ENCODE measurements at regions not wholly inside any gene's neighbourhood (a gene's known extent, or its start where the extent isn't known, plus 50 kb on each side); places are given as distances from the start of the nearest gene placed in this dataset.
A peak's percentile ranks its signal among the peaks of the same experiment; 100 is the strongest.

GRCh38 chr11:103650330-103650729, 386.1 kb upstream of the DDI1 start:
- ChIA-PET CTCF (no interaction called here), POLR2A (no interaction called here)
- TF ChIP-seq BHLHE40 (IDR thresholded peaks at IDR 0.05; ENCODE audit: borderline replicate concordance) (no peak), TARDBP (IDR thresholded peaks at IDR 0.05) (no peak), SP1 (IDR thresholded peaks at IDR 0.05) (no peak), SUZ12 (IDR thresholded peaks at IDR 0.05) (no peak), FOXM1 (IDR thresholded peaks at IDR 0.05; ENCODE audit: borderline replicate concordance) (no peak), L3MBTL2 (conservative IDR thresholded peaks at IDR 0.05) (no peak), FOXK2 (IDR thresholded peaks at IDR 0.05) (no peak), FOXA1 (IDR thresholded peaks at IDR 0.05) (no peak), CTBP1 (IDR thresholded peaks at IDR 0.05; ENCODE audit: borderline replicate concordance) (no peak), LEF1 (IDR thresholded peaks at IDR 0.05; ENCODE audit: borderline replicate concordance) (no peak), ELF4 (IDR thresholded peaks at IDR 0.05) (no peak), ZNF384 (IDR thresholded peaks at IDR 0.05) (no peak)
- DNase-seq (ENCODE audit: extremely low spot score): no peak

- CTCF ChIA-PET: no interaction called here
- POLR2A ChIA-PET: no interaction called here
- no peak for TF ChIP-seq ARNT (IDR thresholded peaks at IDR 0.05)
- no peak for TF ChIP-seq TARDBP (IDR thresholded peaks at IDR 0.05)
- TF ChIP-seq FOXK2 (IDR thresholded peaks at IDR 0.05): no peak
- TF ChIP-seq L3MBTL2 (conservative IDR thresholded peaks at IDR 0.05): no peak
- TF ChIP-seq BHLHE40 (IDR thresholded peaks at IDR 0.05; ENCODE audit: borderline replicate concordance): no peak
- no peak for TF ChIP-seq SUZ12 (IDR thresholded peaks at IDR 0.05)
- no peak for TF ChIP-seq SP1 (IDR thresholded peaks at IDR 0.05)
- no peak for TF ChIP-seq NFRKB (IDR thresholded peaks at IDR 0.05)
- TF ChIP-seq PKNOX1 (IDR thresholded peaks at IDR 0.05): no peak
- DNase-seq (ENCODE audit: extremely low spot score): no peak
Observed at GRCh38 chr11:103651341-103651998, 385.0 kb upstream of the DDI1 start.

GRCh38 chr11:103652013-103652412, 384.4 kb upstream of the DDI1 start:
- CTCF ChIA-PET: no interaction called here
- no peak for DNase-seq (ENCODE audit: extremely low spot score)
- no peak for TF ChIP-seq NFRKB (IDR thresholded peaks at IDR 0.05)
- POLR2A ChIA-PET: no interaction called here

- POLR2A ChIA-PET: no interaction called here
- no peak for TF ChIP-seq HDGF (IDR thresholded peaks at IDR 0.05; ENCODE audit: borderline replicate concordance)
- no peak for TF ChIP-seq L3MBTL2 (conservative IDR thresholded peaks at IDR 0.05)
- no peak for TF ChIP-seq SUZ12 (IDR thresholded peaks at IDR 0.05)
- TF ChIP-seq BHLHE40 (IDR thresholded peaks at IDR 0.05; ENCODE audit: borderline replicate concordance): no peak
- TF ChIP-seq FOXA1 (IDR thresholded peaks at IDR 0.05): no peak
- TF ChIP-seq ZNF384 (IDR thresholded peaks at IDR 0.05): no peak
- TF ChIP-seq FOXK2 (IDR thresholded peaks at IDR 0.05): no peak
- no peak for TF ChIP-seq CTBP1 (IDR thresholded peaks at IDR 0.05; ENCODE audit: borderline replicate concordance)
- no peak for TF ChIP-seq PKNOX1 (IDR thresholded peaks at IDR 0.05)
- no peak for TF ChIP-seq ARNT (IDR thresholded peaks at IDR 0.05)
- no peak for TF ChIP-seq LEF1 (IDR thresholded peaks at IDR 0.05; ENCODE audit: borderline replicate concordance)
- CTCF ChIA-PET: no interaction called here
- no peak for DNase-seq (ENCODE audit: extremely low spot score)
Observed at GRCh38 chr11:103656382-103656781, 380.1 kb upstream of the DDI1 start.

GRCh38 chr11:103659206-103659618, 377.2 kb upstream of the DDI1 start:
- TF ChIP-seq ZNF384 (IDR thresholded peaks at IDR 0.05) (no peak), ARNT (IDR thresholded peaks at IDR 0.05) (no peak), L3MBTL2 (conservative IDR thresholded peaks at IDR 0.05) (no peak), PKNOX1 (IDR thresholded peaks at IDR 0.05) (no peak), FOXA1 (IDR thresholded peaks at IDR 0.05) (no peak), SP1 (IDR thresholded peaks at IDR 0.05) (no peak), FOXM1 (IDR thresholded peaks at IDR 0.05; ENCODE audit: borderline replicate concordance) (no peak), NFRKB (IDR thresholded peaks at IDR 0.05) (no peak)
- POLR2A ChIA-PET: no interaction called here
- DNase-seq (ENCODE audit: extremely low spot score): peak; percentile 28
- CTCF ChIA-PET: no interaction called here

- no peak for DNase-seq (ENCODE audit: extremely low spot score)
- TF ChIP-seq TARDBP (IDR thresholded peaks at IDR 0.05) (no peak), NFRKB (IDR thresholded peaks at IDR 0.05) (no peak), FOXM1 (IDR thresholded peaks at IDR 0.05; ENCODE audit: borderline replicate concordance) (no peak), SP1 (IDR thresholded peaks at IDR 0.05) (no peak), ARNT (IDR thresholded peaks at IDR 0.05) (no peak), FOXK2 (IDR thresholded peaks at IDR 0.05) (no peak), HDGF (IDR thresholded peaks at IDR 0.05; ENCODE audit: borderline replicate concordance) (no peak), PKNOX1 (IDR thresholded peaks at IDR 0.05) (no peak)
- POLR2A ChIA-PET: no interaction called here
- CTCF ChIA-PET: no interaction called here
Observed at GRCh38 chr11:103659743-103660142, 376.7 kb upstream of the DDI1 start.
